ENCODE measurements at regions not wholly inside any gene's neighbourhood (a gene's known extent, or its start where the extent isn't known, plus 50 kb on each side); places are given as distances from the start of the nearest gene placed in this dataset.
"Not testable (repeated sequence)": the region's sequence is repeated elsewhere in the genome, so short reads cannot be mapped to it uniquely, and the experiment has no call there.

- Histone ChIP-seq H3K9ac (ENCODE audit: low read depth, low read length) (no peak overlapping the region), H3K4me3 (ENCODE audit: low read length) (no peak overlapping the region), H3K36me3 (ENCODE audit: insufficient read depth, low read length) (no peaks in the 10 kb centered on the region), H3K4me1 (ENCODE audit: insufficient read depth, low read length) (no peaks in the 10 kb centered on the region), H3K9me3 (ENCODE audit: insufficient read depth, low read depth, low read length) (no peaks in the 10 kb centered on the region), H3K27me3 (ENCODE audit: insufficient read depth, low read length) (no peaks in the 10 kb centered on the region), H3K27ac (ENCODE audit: low read depth, low read length) (no peak overlapping the region)
- WGBS: 100% methylated on average over 1 of the region's 2 CpGs
These were observed 663.2 kb upstream of the RGS18 start for GRCh38 chr1:191495040-191495439.

DNA sequence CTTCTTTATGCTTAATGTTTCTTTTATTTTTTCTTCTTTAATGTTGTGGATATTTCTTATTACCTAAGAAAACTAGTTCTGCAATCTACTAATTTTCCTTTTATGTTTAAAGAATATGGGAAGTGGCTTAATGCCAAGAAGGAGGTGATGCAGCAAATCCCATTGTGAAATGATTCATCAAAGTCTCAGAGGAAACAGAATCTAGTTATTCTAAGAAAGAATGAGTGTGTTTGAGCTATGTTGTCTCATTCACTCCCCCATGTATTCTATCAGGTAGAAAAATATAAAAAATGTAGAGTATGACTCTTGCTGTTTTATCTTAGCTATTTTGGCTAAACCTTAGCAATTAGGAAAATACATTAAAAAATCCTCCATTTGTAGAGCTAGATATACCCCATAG, 659.9 kb upstream of the RGS18 start:
- no peak overlapping the region for H3K27ac ChIP-seq (ENCODE audit: low read depth, low read length)
- H3K9me3 ChIP-seq (ENCODE audit: insufficient read depth, low read depth, low read length): no peaks in the 10 kb centered on the region
- no peak overlapping the region for H3K4me3 ChIP-seq (ENCODE audit: low read length)
- H3K27me3 ChIP-seq (ENCODE audit: insufficient read depth, low read length): no peaks in the 10 kb centered on the region
- no peaks in the 10 kb centered on the region for H3K36me3 ChIP-seq (ENCODE audit: insufficient read depth, low read length)
- no peaks in the 10 kb centered on the region for H3K4me1 ChIP-seq (ENCODE audit: insufficient read depth, low read length)
- no peak overlapping the region for H3K9ac ChIP-seq (ENCODE audit: low read depth, low read length)

- no peaks in the 10 kb centered on the region for H3K9me3 ChIP-seq (ENCODE audit: insufficient read depth, low read depth, low read length)
- no peaks in the 10 kb centered on the region for H3K27me3 ChIP-seq (ENCODE audit: insufficient read depth, low read length)
- 99% methylated on average over 2 of the region's 3 CpGs for WGBS
- no peak overlapping the region for H3K27ac ChIP-seq (ENCODE audit: low read depth, low read length)
- H3K4me1 ChIP-seq (ENCODE audit: insufficient read depth, low read length): no peaks in the 10 kb centered on the region
- no peak overlapping the region for H3K9ac ChIP-seq (ENCODE audit: low read depth, low read length)
- H3K36me3 ChIP-seq (ENCODE audit: insufficient read depth, low read length): no peaks in the 10 kb centered on the region
- no peak overlapping the region for H3K4me3 ChIP-seq (ENCODE audit: low read length)
These were observed 659.4 kb upstream of the RGS18 start for GRCh38 chr1:191498825-191499224.

- H3K9me3 ChIP-seq (ENCODE audit: insufficient read depth, low read depth, low read length): no peaks in the 10 kb centered on the region
- H3K9ac ChIP-seq (ENCODE audit: low read depth, low read length): no peak overlapping the region
- H3K36me3 ChIP-seq (ENCODE audit: insufficient read depth, low read length): no peaks in the 10 kb centered on the region
- H3K4me1 ChIP-seq (ENCODE audit: insufficient read depth, low read length): no peaks in the 10 kb centered on the region
- no peak overlapping the region for H3K4me3 ChIP-seq (ENCODE audit: low read length)
- no peak overlapping the region for H3K27ac ChIP-seq (ENCODE audit: low read depth, low read length)
- H3K27me3 ChIP-seq (ENCODE audit: insufficient read depth, low read length): no peaks in the 10 kb centered on the region
These were observed 653.3 kb upstream of the RGS18 start for GRCh38 chr1:191504999-191505398.

DNA sequence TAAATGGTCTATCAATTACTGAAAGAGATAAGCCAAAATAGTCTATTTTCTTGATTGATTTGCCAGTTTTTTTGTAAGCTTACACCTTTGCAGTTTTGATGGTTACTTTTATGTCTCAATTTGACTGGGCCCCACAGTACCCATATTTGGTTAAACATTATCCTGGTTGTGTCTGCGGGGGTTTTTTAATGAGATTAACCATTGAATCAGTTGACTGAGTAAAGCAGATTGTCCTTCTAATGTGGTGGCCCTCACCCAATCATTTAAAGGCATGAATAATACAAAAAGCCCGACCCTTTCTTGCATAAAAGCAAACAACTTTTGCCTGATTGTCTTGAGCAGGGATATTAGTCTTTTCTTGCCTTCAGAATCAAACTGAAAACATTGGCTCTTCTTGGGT, 650.0 kb upstream of the RGS18 start:
- Histone ChIP-seq H3K4me3 (ENCODE audit: low read length) (no peak overlapping the region), H3K4me1 (ENCODE audit: insufficient read depth, low read length) (no peaks in the 10 kb centered on the region), H3K9me3 (ENCODE audit: insufficient read depth, low read depth, low read length) (0 out of 2 replicates have a peak, but pooled peaks cover 4% of the 10 kb centered on the region), H3K27me3 (ENCODE audit: insufficient read depth, low read length) (no peaks in the 10 kb centered on the region), H3K36me3 (ENCODE audit: insufficient read depth, low read length) (no peaks in the 10 kb centered on the region), H3K9ac (ENCODE audit: low read depth, low read length) (no peak overlapping the region), H3K27ac (ENCODE audit: low read depth, low read length) (no peak overlapping the region)
- WGBS: 91% methylated on average over 2 of the region's 2 CpGs

DNA sequence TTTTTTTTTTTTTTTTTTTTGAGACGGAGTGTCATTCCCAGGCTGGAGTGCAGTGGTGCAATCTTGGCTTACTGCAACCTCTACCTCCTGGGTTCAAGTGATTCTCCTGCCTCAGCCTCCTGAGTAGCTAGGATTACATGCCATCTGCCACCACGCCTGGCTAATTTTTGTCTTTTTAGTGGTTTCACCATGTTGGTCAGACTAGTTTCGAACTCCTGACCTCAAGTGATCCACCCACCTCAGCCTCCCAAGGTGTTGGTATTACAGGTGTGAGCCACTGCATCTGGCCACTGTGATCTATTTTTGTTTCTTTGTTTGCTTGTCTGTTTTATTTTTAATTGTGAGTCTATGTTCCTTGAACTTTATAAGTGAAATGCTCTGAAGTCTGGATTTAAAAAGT, 646.8 kb upstream of the RGS18 start:
- H3K4me1 ChIP-seq (ENCODE audit: insufficient read depth, low read length); H3K27me3 ChIP-seq (ENCODE audit: insufficient read depth, low read length); H3K36me3 ChIP-seq (ENCODE audit: insufficient read depth, low read length); H3K4me3 ChIP-seq (ENCODE audit: low read length); H3K9ac ChIP-seq (ENCODE audit: low read depth, low read length); H3K27ac ChIP-seq (ENCODE audit: low read depth, low read length): not testable (repeated sequence)
- WGBS: 98% methylated on average over 3 of the region's 3 CpGs
- peaks cover 11% of the 10 kb centered on the region; the same call in 1 of the 2 replicates for H3K9me3 ChIP-seq (ENCODE audit: insufficient read depth, low read depth, low read length)

DNA sequence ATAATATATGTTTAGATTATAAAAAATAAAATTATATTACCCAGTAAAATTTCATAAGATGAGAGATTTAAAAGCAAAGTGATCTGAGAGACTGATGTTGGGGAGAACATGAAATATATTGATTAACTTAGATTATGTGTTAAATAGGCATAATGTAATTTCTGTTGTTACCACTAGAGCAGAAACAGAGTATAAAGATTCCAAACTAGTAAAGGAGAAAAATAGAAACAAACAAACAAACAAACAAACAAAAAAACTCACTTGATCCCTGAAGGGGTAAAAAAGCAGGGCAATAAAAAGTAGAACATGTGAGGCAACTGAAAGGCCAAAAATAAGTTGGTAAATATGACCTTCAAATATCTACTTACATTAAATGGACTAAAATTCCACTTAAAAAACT, 640.4 kb upstream of the RGS18 start:
- Histone ChIP-seq H3K4me1 (ENCODE audit: insufficient read depth, low read length) (no peaks in the 10 kb centered on the region), H3K9ac (ENCODE audit: low read depth, low read length) (no peak overlapping the region), H3K9me3 (ENCODE audit: insufficient read depth, low read depth, low read length) (peaks cover 7% of the 10 kb centered on the region; the same call in 1 of the 2 replicates), H3K27me3 (ENCODE audit: insufficient read depth, low read length) (no peaks in the 10 kb centered on the region), H3K27ac (ENCODE audit: low read depth, low read length) (no peak overlapping the region), H3K36me3 (ENCODE audit: insufficient read depth, low read length) (no peaks in the 10 kb centered on the region), H3K4me3 (ENCODE audit: low read length) (no peak overlapping the region)

DNA sequence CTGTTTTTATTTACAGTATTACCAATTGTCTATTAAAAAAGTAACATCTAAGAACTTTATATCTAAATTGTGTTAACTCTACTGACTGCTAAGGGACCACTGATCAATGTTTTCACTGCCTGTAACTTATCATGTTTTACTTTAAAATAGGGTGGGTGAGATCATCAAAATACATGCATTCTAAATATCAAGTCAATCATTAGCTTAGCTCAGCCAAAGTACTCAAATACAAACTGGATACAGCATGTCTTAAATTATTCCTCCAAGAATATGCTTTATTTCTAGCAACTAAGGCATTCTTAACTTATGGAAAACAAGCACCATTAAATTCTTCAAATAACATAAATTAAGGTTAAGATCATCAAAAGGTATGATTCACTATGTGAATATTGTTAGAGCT, 638.7 kb upstream of the RGS18 start:
- Histone ChIP-seq H3K9ac (ENCODE audit: low read depth, low read length) (no peak overlapping the region), H3K36me3 (ENCODE audit: insufficient read depth, low read length) (no peaks in the 10 kb centered on the region), H3K4me1 (ENCODE audit: insufficient read depth, low read length) (no peaks in the 10 kb centered on the region), H3K27me3 (ENCODE audit: insufficient read depth, low read length) (no peaks in the 10 kb centered on the region), H3K27ac (ENCODE audit: low read depth, low read length) (no peak overlapping the region), H3K4me3 (ENCODE audit: low read length) (no peak overlapping the region), H3K9me3 (ENCODE audit: insufficient read depth, low read depth, low read length) (no peaks in the 10 kb centered on the region)

- H3K9ac ChIP-seq (ENCODE audit: low read depth, low read length): no peak overlapping the region
- 100% methylated on average over 2 of the region's 3 CpGs for WGBS
- no peaks in the 10 kb centered on the region for H3K36me3 ChIP-seq (ENCODE audit: insufficient read depth, low read length)
- no peaks in the 10 kb centered on the region for H3K9me3 ChIP-seq (ENCODE audit: insufficient read depth, low read depth, low read length)
- H3K4me3 ChIP-seq (ENCODE audit: low read length): no peak overlapping the region
- H3K27ac ChIP-seq (ENCODE audit: low read depth, low read length): no peak overlapping the region
- H3K27me3 ChIP-seq (ENCODE audit: insufficient read depth, low read length): no peaks in the 10 kb centered on the region
- H3K4me1 ChIP-seq (ENCODE audit: insufficient read depth, low read length): no peaks in the 10 kb centered on the region
These were observed 637.9 kb upstream of the RGS18 start for GRCh38 chr1:191520345-191520744.

- not testable (repeated sequence) for H3K4me1 ChIP-seq (ENCODE audit: insufficient read depth, low read length); H3K4me3 ChIP-seq (ENCODE audit: low read length); H3K9ac ChIP-seq (ENCODE audit: low read depth, low read length); H3K27ac ChIP-seq (ENCODE audit: low read depth, low read length); H3K36me3 ChIP-seq (ENCODE audit: insufficient read depth, low read length); H3K9me3 ChIP-seq (ENCODE audit: insufficient read depth, low read depth, low read length); H3K27me3 ChIP-seq (ENCODE audit: insufficient read depth, low read length)
- 93% methylated on average over 4 of the region's 5 CpGs for WGBS
These were observed 632.3 kb upstream of the RGS18 start for GRCh38 chr1:191525944-191526343.

DNA sequence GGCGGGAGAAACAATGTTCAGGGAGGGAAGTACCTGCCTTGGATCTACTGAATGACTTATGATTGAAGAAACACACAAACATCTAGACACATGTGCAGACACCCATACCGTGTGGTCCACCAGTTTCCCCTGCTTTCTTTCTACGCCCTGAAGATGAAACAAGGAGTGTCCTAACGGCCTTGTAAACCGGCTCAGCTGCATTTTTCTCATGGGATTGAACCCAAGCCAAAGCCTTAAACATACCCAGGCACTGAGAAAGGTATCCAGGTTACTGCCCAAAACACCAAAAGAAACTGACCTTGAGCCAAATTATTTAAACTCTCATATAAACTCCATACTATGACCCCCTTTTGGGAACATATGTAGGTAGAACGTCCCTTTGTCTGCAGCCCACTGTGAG, 630.0 kb upstream of the RGS18 start:
- Histone ChIP-seq H3K27ac (ENCODE audit: low read depth, low read length) (no peak overlapping the region), H3K4me3 (ENCODE audit: low read length) (no peak overlapping the region), H3K36me3 (ENCODE audit: insufficient read depth, low read length) (no peaks in the 10 kb centered on the region), H3K4me1 (ENCODE audit: insufficient read depth, low read length) (no peaks in the 10 kb centered on the region), H3K9me3 (ENCODE audit: insufficient read depth, low read depth, low read length) (no peaks in the 10 kb centered on the region), H3K9ac (ENCODE audit: low read depth, low read length) (no peak overlapping the region), H3K27me3 (ENCODE audit: insufficient read depth, low read length) (no peaks in the 10 kb centered on the region)
- 95% methylated on average over 6 of the region's 6 CpGs for WGBS

GRCh38 chr1:191530928-191531327, 627.3 kb upstream of the RGS18 start:
- H3K36me3 ChIP-seq (ENCODE audit: insufficient read depth, low read length): no peaks in the 10 kb centered on the region
- H3K4me3 ChIP-seq (ENCODE audit: low read length): no peak overlapping the region
- no peaks in the 10 kb centered on the region for H3K27me3 ChIP-seq (ENCODE audit: insufficient read depth, low read length)
- no peak overlapping the region for H3K27ac ChIP-seq (ENCODE audit: low read depth, low read length)
- no peak overlapping the region for H3K9ac ChIP-seq (ENCODE audit: low read depth, low read length)
- no peaks in the 10 kb centered on the region for H3K9me3 ChIP-seq (ENCODE audit: insufficient read depth, low read depth, low read length)
- peaks cover 5% of the 10 kb centered on the region; the same call in 1 of the 2 replicates for H3K4me1 ChIP-seq (ENCODE audit: insufficient read depth, low read length)

Data from HUES64 (cell line).